Stomach (tissue), 4 donors: ENCODE measurements at regions not wholly inside any gene's neighbourhood (a gene's known extent, or its start where the extent isn't known, plus 50 kb on each side); places are given as distances from the start of the nearest gene placed in this dataset.

Experiments
- POLR2AphosphoS5 ChIP-seq, 3 donors: sonication (generic); formaldehyde crosslinking; IDR thresholded peaks; one replicate each; pipeline ENCODE4 v1.6.1; 2016; ENCODE audit warnings: antibody characterized with exemption in 3 of 3
- TF ChIP-seq, protein P1 (sequence below), 7 experiments: fragments of 450-650 bp in 4 of 7; fragments of 200-600 bp in 3 of 7; sonication (generic) in 3 of 7; IDR thresholded peaks; one replicate each; pipeline ENCODE4 v1.5.1; 2016 to 2019; ENCODE audit warnings: antibody characterized with exemption in 7 of 7, control low read depth in 2 of 7, mild to moderate bottlenecking in 1 of 7

DNA sequence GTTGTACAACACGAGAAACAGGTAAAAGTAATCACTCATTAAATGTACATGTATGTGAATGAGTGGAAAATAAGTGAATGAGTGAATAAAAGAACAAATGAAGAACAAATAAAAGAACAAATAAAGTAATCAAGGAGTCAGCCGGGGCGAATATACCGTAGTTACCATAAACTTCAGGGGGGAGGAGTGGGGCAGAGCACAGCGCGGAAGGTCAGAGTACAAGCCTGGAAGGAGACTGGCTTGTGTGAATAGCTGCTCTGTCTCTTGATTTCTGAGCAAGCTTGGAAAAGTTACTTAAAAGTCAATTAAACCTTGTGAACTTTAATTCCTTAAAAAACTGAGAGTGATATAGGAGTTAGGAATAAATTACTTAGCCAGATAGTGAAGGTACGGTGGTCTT is 466.5 kb upstream of the CNTN4 start:
- TF ChIP-seq, protein P1, sequence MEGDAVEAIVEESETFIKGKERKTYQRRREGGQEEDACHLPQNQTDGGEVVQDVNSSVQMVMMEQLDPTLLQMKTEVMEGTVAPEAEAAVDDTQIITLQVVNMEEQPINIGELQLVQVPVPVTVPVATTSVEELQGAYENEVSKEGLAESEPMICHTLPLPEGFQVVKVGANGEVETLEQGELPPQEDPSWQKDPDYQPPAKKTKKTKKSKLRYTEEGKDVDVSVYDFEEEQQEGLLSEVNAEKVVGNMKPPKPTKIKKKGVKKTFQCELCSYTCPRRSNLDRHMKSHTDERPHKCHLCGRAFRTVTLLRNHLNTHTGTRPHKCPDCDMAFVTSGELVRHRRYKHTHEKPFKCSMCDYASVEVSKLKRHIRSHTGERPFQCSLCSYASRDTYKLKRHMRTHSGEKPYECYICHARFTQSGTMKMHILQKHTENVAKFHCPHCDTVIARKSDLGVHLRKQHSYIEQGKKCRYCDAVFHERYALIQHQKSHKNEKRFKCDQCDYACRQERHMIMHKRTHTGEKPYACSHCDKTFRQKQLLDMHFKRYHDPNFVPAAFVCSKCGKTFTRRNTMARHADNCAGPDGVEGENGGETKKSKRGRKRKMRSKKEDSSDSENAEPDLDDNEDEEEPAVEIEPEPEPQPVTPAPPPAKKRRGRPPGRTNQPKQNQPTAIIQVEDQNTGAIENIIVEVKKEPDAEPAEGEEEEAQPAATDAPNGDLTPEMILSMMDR (IDR thresholded peaks at IDR 0.05) = no peak
- no peak for TF ChIP-seq POLR2AphosphoS5 (IDR thresholded peaks at IDR 0.05)
